PC-3 (cell line): ENCODE measurements at regions not wholly inside any gene's neighbourhood (a gene's known extent, or its start where the extent isn't known, plus 50 kb on each side); places are given as distances from the start of the nearest gene placed in this dataset.

Experiments
- ATAC-seq: fragments of 200-7000 bp; cut with Tn5 transposase; 2 replicates; pipeline ENCODE4 v1.9.1; 2020; ENCODE audit warnings: mild to moderate bottlenecking, moderate library complexity
- BruUV-seq: library from RNA; stranded (reverse); fragments of 400-500 nt; replicated peaks from 2 replicates; lab custom pipeline; 2021; lab: Mats Ljungman, UMichigan
- CTCF ChIA-PET: fragments of 300-600 bp; sonication (Branson Sonifier 250); formaldehyde crosslinking; loops from one replicate; lab custom pipeline; 2022; ENCODE audit warnings: antibody characterized with exemption; lab: Charles Lee
- POLR2A ChIA-PET: fragments of 300-600 bp; sonication (Branson Sonifier 250); formaldehyde crosslinking; loops from one replicate; lab custom pipeline; 2022; ENCODE audit warnings: antibody characterized with exemption; ENCODE audit not compliant: unreplicated experiment; lab: Charles Lee
- DNase-seq: peaks from one replicate; pipeline ENCODE4 v3.0.0-alpha.2; 2015
- H2AFZ ChIP-seq: fragments of 300-600 bp; sonication (generic); 2 replicates; pipeline ENCODE4 v1.6.0; 2016; ENCODE audit warnings: antibody characterized with exemption, low read length
- H3F3A ChIP-seq: fragments of 300-600 bp; sonication (generic); one replicate; pipeline ENCODE4 v1.6.0; 2017; ENCODE audit warnings: antibody characterized with exemption, low read length, control low read depth, mild to moderate bottlenecking; ENCODE audit not compliant: unreplicated experiment
- H3K27ac ChIP-seq: fragments of 300-600 bp; sonication (generic); 2 replicates; pipeline ENCODE4 v1.5.1; 2016; ENCODE audit warnings: mild to moderate bottlenecking, low read length
- H3K27me3 ChIP-seq: fragments of 300-600 bp; sonication (generic); 2 replicates; pipeline ENCODE4 v1.6.1; 2016; ENCODE audit warnings: low read length, mixed read lengths
- H3K36me3 ChIP-seq: fragments of 300-600 bp; sonication (generic); 2 replicates; pipeline ENCODE4 v1.6.1; 2016; ENCODE audit warnings: low read depth, mixed run types, low read length, mixed read lengths
- H3K4me1 ChIP-seq: fragments of 300-600 bp; sonication (generic); 2 replicates; pipeline ENCODE4 v1.5.1; 2016; ENCODE audit warnings: low read length; ENCODE audit not compliant: insufficient read depth
- H3K4me2 ChIP-seq: fragments of 300-600 bp; sonication (generic); 2 replicates; pipeline ENCODE4 v1.6.0; 2016; ENCODE audit warnings: low read length
- H3K4me3 ChIP-seq: fragments of 300-600 bp; sonication (generic); 2 replicates; pipeline ENCODE4 v1.5.1; 2016; ENCODE audit warnings: mild to moderate bottlenecking, low read length, mixed read lengths
- H3K79me2 ChIP-seq: fragments of 300-600 bp; sonication (generic); 2 replicates; pipeline ENCODE4 v1.6.1; 2017; ENCODE audit warnings: low read length, mixed read lengths
- H3K9ac ChIP-seq: fragments of 300-600 bp; sonication (generic); 2 replicates; pipeline ENCODE4 v1.6.0; 2016; ENCODE audit warnings: mild to moderate bottlenecking, low read length
- H3K9me2 ChIP-seq: fragments of 300-600 bp; sonication (generic); replicated peaks from 2 replicates; pipeline ENCODE4 v1.6.1; 2016; ENCODE audit warnings: mixed run types, low read length, mixed read lengths
- H3K9me3 ChIP-seq: fragments of 300-600 bp; sonication (generic); 2 replicates; pipeline ENCODE4 v1.6.1; 2016; ENCODE audit warnings: low read length, mixed read lengths
- H4K20me1 ChIP-seq: fragments of 300-600 bp; sonication (generic); 2 replicates; pipeline ENCODE4 v1.6.1; 2016; ENCODE audit warnings: low read length, mixed read lengths
- CTCF ChIP-seq: fragments of 300-600 bp; sonication (generic); conservative IDR thresholded peaks from 2 replicates; pipeline ENCODE4 v1.5.1; 2017; ENCODE audit warnings: antibody characterized with exemption, low read depth, mild to moderate bottlenecking, low read length
- EZH2 ChIP-seq: fragments of 300-600 bp; sonication (generic); IDR thresholded peaks from one replicate; pipeline ENCODE4 v1.6.1; 2017; ENCODE audit warnings: antibody characterized with exemption, mild to moderate bottlenecking, low read length; ENCODE audit not compliant: unreplicated experiment
- EZH2phosphoT487 ChIP-seq: fragments of 300-600 bp; sonication (generic); IDR thresholded peaks from 2 replicates; pipeline ENCODE4 v1.6.1; 2018; ENCODE audit warnings: mild to moderate bottlenecking, antibody characterized with exemption, low read length, borderline replicate concordance
- intact Hi-C: fragments of 100-400 bp; cut with micrococcal nuclease; formaldehyde crosslinking; loops from 2 replicates; pipeline ENCODE4 v1.9.0; 2023

GRCh38 chr6:51365566-51365965 is 546.9 kb downstream of the TFAP2B start:
- CTCF ChIA-PET: no interaction called here

GRCh38 chr6:51369485-51369884 is 550.8 kb downstream of the TFAP2B start:
- POLR2A ChIA-PET: no interaction called here
- no peak for TF ChIP-seq CTCF
- no peak for TF ChIP-seq EZH2phosphoT487
- TF ChIP-seq EZH2: no peak
- Histone ChIP-seq H2AFZ (no peak overlapping the region), H3K9me2 (no peaks in the 10 kb centered on the region), H3F3A (no peaks in the 10 kb centered on the region), H3K27ac (no peak overlapping the region), H4K20me1 (no peaks in the 10 kb centered on the region), H3K79me2 (no peaks in the 10 kb centered on the region), H3K36me3 (no peaks in the 10 kb centered on the region), H3K9me3 (no peaks in the 10 kb centered on the region), H3K4me2 (no peak overlapping the region), H3K4me3 (no peak overlapping the region), H3K9ac (no peak overlapping the region), H3K27me3 (no peaks in the 10 kb centered on the region), H3K4me1 (peaks cover 5% of the 10 kb centered on the region)
- intact Hi-C loops: no loop called here
- ATAC-seq (no peak), DNase-seq (no peak)
- CTCF ChIA-PET: no interaction called here
- BruUV-seq: no TSS peak

More at GRCh38 chr6:51365566-51365965, 546.9 kb downstream of the TFAP2B start:
- BruUV-seq: no TSS peak
- intact Hi-C loops: no loop called here
- DNase-seq (no peak), ATAC-seq (no peak)
- H3K4me2 ChIP-seq: no peak overlapping the region
- no peaks in the 10 kb centered on the region for H3K36me3 ChIP-seq
- POLR2A ChIA-PET: no interaction called here
- no peaks in the 10 kb centered on the region for H3K4me1 ChIP-seq
- H3K79me2 ChIP-seq: no peaks in the 10 kb centered on the region
- H3K27me3 ChIP-seq: no peaks in the 10 kb centered on the region
- H4K20me1 ChIP-seq: no peaks in the 10 kb centered on the region
- H3K9ac ChIP-seq: no peak overlapping the region
- TF ChIP-seq EZH2 (no peak), CTCF (no peak), EZH2phosphoT487 (no peak)
- no peaks in the 10 kb centered on the region for H3K9me3 ChIP-seq
- no peak overlapping the region for H3K4me3 ChIP-seq
- H3K9me2 ChIP-seq: no peaks in the 10 kb centered on the region
- no peak overlapping the region for H2AFZ ChIP-seq
- H3K27ac ChIP-seq: no peak overlapping the region
- H3F3A ChIP-seq: no peaks in the 10 kb centered on the region

GRCh38 chr6:51382847-51383246 is 564.2 kb downstream of the TFAP2B start:
- no peaks in the 10 kb centered on the region for H4K20me1 ChIP-seq
- TF ChIP-seq CTCF (no peak), EZH2 (no peak), EZH2phosphoT487 (no peak)
- H3K79me2 ChIP-seq: no peaks in the 10 kb centered on the region
- no peaks in the 10 kb centered on the region for H3K36me3 ChIP-seq
- no peaks in the 10 kb centered on the region for H3K9me3 ChIP-seq
- peaks cover 9% of the 10 kb centered on the region; the same call in 1 of the 2 replicates for H3K27me3 ChIP-seq
- no peak overlapping the region for H3K4me3 ChIP-seq
- DNase-seq (no peak), ATAC-seq (no peak)
- CTCF ChIA-PET: no interaction called here
- no peaks in the 10 kb centered on the region for H3F3A ChIP-seq
- intact Hi-C loops: no loop called here
- POLR2A ChIA-PET: no interaction called here
- H2AFZ ChIP-seq: no peak overlapping the region
- BruUV-seq: no TSS peak
- no peak overlapping the region for H3K9ac ChIP-seq
- H3K4me1 ChIP-seq: no peaks in the 10 kb centered on the region
- no peaks in the 10 kb centered on the region; the same call in 1 of the 2 replicates for H3K9me2 ChIP-seq
- no peak overlapping the region for H3K4me2 ChIP-seq
- H3K27ac ChIP-seq: no peak overlapping the region
